ENCODE measurements at regions not wholly inside any gene's neighbourhood (a gene's known extent, or its start where the extent isn't known, plus 50 kb on each side); places are given as distances from the start of the nearest gene placed in this dataset.

GRCh38 chr2:215498431-215498830, 62.6 kb upstream of the FN1 start (continued):
- no peak for TF ChIP-seq CREBL2 (CRISPR knock-in tag; IDR thresholded peaks at IDR 0.05; ENCODE audit: borderline replicate concordance)
- no peak for TF ChIP-seq ZBTB42 (CRISPR knock-in tag; IDR thresholded peaks at IDR 0.05)
- TF ChIP-seq ZNF33A (CRISPR knock-in tag; IDR thresholded peaks at IDR 0.05; ENCODE audit: borderline replicate concordance): no peak
- no peak for TF ChIP-seq ISL2 (CRISPR knock-in tag; IDR thresholded peaks at IDR 0.05)
- TF ChIP-seq ZNF513 (CRISPR knock-in tag; conservative IDR thresholded peaks at IDR 0.05): no peak
- peak; percentile 66; the same call in 1 of the 2 replicates for TF ChIP-seq KAT7 (CRISPR knock-in tag; IDR thresholded peaks at IDR 0.05; ENCODE audit: borderline replicate concordance)
- TF ChIP-seq ZNF333 (CRISPR knock-in tag; IDR thresholded peaks at IDR 0.05; ENCODE audit: borderline replicate concordance): no peak
- no peak for TF ChIP-seq ZNF800 (CRISPR knock-in tag; IDR thresholded peaks at IDR 0.05)
- TF ChIP-seq HCFC1 (IDR thresholded peaks at IDR 0.05; ENCODE audit: low read depth, low read length): no peak
- TF ChIP-seq, protein P1, sequence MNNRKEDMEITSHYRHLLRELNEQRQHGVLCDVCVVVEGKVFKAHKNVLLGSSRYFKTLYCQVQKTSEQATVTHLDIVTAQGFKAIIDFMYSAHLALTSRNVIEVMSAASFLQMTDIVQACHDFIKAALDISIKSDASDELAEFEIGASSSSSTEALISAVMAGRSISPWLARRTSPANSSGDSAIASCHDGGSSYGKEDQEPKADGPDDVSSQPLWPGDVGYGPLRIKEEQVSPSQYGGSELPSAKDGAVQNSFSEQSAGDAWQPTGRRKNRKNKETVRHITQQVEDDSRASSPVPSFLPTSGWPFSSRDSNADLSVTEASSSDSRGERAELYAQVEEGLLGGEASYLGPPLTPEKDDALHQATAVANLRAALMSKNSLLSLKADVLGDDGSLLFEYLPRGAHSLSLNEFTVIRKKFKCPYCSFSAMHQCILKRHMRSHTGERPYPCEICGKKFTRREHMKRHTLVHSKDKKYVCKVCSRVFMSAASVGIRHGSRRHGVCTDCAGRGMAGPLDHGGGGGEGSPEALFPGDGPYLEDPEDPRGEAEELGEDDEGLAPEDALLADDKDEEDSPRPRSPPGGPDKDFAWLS (CRISPR knock-in tag; IDR thresholded peaks at IDR 0.05; ENCODE audit: borderline replicate concordance): no peak
- TF ChIP-seq XBP1 (CRISPR knock-in tag; IDR thresholded peaks at IDR 0.05): no peak
- no peak for TF ChIP-seq NFAT5 (CRISPR knock-in tag; IDR thresholded peaks at IDR 0.05)
- TF ChIP-seq RBM39 (IDR thresholded peaks at IDR 0.05; ENCODE audit: low read depth, low read length, poor library complexity, severe bottlenecking): no peak
- no peak for TF ChIP-seq SP4 (CRISPR knock-in tag; IDR thresholded peaks at IDR 0.05)
- no peak for TF ChIP-seq ZFP82 (CRISPR knock-in tag; IDR thresholded peaks at IDR 0.05; ENCODE audit: borderline replicate concordance)
- no peak for TF ChIP-seq YY1 (IDR thresholded peaks at IDR 0.05; ENCODE audit: insufficient read depth, insufficient replicate concordance, low read depth, low read length)
- TF ChIP-seq NFE2L1 (CRISPR knock-in tag; IDR thresholded peaks at IDR 0.05; ENCODE audit: borderline replicate concordance): no peak
- TF ChIP-seq, protein P2, sequence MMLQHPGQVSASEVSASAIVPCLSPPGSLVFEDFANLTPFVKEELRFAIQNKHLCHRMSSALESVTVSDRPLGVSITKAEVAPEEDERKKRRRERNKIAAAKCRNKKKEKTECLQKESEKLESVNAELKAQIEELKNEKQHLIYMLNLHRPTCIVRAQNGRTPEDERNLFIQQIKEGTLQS (CRISPR knock-in tag; IDR thresholded peaks at IDR 0.05): no peak

Data from HepG2 (cell line).